ENCODE measurements at regions not wholly inside any gene's neighbourhood (a gene's known extent, or its start where the extent isn't known, plus 50 kb on each side); places are given as distances from the start of the nearest gene placed in this dataset.

GRCh38 chr1:224041032-224041431 is 72.9 kb upstream of the FBXO28 start:
- no peak for TF ChIP-seq POLR2A (IDR thresholded peaks at IDR 0.05; ENCODE audit: low read length)
- TF ChIP-seq GATA1 (IDR thresholded peaks at IDR 0.05; ENCODE audit: low read depth, low read length): no peak
